GM12872 (cell line): ENCODE measurements at regions not wholly inside any gene's neighbourhood (a gene's known extent, or its start where the extent isn't known, plus 50 kb on each side); places are given as distances from the start of the nearest gene placed in this dataset.

Source experiments
- TF ChIP-seq, protein P1 (sequence below): IDR thresholded peaks from 3 replicates; pipeline ENCODE4 v1.5.1; 2011; ENCODE audit warnings: low read depth, mild to moderate bottlenecking, low read length, moderate library complexity; ENCODE audit not compliant: insufficient read depth

DNA sequence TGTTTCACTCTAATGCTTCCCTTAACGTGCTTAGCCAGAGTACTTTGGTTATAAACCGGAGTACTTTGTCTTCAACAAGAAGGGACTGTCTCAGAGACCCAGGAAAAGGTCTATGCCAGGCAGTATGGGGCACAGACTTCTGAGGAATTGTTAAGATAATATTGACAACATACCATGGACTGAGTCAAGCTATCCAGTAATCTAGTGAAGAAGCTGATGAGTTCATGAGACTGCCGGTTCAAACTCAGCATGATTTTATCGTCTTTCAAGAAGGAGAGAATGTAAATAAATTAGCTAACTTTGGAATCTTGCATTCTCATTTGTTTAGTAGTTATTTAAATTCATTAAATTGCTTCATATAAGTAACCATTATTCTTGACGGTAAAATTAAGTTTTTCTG lies 546.1 kb downstream of the PPP4R3C start:
- TF ChIP-seq, protein P1, sequence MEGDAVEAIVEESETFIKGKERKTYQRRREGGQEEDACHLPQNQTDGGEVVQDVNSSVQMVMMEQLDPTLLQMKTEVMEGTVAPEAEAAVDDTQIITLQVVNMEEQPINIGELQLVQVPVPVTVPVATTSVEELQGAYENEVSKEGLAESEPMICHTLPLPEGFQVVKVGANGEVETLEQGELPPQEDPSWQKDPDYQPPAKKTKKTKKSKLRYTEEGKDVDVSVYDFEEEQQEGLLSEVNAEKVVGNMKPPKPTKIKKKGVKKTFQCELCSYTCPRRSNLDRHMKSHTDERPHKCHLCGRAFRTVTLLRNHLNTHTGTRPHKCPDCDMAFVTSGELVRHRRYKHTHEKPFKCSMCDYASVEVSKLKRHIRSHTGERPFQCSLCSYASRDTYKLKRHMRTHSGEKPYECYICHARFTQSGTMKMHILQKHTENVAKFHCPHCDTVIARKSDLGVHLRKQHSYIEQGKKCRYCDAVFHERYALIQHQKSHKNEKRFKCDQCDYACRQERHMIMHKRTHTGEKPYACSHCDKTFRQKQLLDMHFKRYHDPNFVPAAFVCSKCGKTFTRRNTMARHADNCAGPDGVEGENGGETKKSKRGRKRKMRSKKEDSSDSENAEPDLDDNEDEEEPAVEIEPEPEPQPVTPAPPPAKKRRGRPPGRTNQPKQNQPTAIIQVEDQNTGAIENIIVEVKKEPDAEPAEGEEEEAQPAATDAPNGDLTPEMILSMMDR: no peak

DNA sequence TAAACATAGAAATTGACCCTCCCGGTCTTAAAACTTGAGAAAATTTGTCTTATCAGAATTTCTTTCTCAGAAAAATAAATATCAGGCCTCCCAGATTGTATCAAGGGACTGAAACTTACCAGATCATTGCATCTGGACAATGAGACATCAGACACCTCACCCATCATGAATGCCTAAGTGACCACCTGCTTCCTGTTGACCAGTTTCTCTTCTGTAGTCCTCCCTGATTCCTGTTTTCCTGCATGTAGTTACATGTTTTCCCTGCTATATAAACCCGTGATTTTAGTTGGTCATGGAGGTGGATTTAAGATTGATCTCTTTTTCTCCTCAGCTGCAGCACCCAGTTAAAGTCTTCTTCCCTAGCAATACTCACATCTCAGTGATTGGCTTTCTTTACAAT lies 548.1 kb downstream of the PPP4R3C start:
- TF ChIP-seq, protein P1: no peak

DNA sequence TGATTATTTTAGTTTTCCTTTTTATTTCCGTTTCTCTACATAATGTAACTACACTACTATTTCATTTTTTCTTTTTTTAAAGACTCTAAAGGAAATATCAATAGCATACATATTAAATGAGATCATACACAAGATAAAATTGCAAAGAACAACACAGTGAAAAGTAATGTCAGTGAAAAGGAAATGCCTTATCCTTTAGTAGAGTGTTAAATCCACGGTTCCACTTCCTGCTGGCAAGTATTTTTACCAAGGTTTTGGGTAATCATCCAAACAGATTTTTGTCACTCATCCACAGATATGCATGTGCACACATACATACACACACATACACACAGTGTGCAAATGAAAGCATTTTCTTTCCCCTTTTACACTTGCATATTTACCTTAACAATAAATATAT lies 548.9 kb downstream of the PPP4R3C start:
- TF ChIP-seq, protein P1: no peak

DNA sequence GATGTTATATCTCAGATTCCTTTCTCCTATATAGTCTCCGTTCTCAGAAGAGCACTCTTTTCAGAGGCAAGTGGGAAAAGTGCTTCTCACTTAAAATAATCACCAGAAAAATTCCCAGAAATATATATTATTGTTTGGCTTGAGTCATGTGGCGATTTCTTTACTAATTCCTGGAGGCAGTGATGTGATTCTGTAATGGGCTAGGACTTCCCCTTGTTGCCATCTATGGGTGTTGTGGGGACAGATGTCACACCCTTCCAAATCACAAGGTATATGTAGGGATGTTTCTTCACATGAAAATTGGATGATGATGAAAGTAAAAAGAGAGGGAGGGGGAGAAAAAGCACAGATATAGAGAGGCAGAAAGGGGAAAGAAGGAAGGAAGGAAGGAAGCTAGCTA lies 553.4 kb downstream of the PPP4R3C start:
- TF ChIP-seq, protein P1: no peak

DNA sequence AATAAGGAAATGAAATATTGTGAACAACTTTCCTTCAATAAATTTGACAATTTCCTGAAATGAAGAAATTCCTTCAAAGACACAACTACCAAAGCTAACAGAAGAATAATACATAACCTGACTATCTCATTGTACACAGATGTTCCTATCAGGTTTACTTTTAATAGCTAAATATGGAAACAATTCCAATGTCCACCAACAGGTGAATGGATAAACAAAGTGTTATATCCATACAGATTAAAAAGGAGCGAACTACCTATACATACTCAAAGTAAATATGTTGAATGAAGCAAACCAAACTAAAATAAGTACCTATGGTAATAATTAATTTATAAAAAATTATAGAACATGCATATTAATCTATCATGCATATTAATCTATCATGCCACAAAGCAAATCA lies 554.9 kb downstream of the PPP4R3C start:
- TF ChIP-seq, protein P1: no peak

DNA sequence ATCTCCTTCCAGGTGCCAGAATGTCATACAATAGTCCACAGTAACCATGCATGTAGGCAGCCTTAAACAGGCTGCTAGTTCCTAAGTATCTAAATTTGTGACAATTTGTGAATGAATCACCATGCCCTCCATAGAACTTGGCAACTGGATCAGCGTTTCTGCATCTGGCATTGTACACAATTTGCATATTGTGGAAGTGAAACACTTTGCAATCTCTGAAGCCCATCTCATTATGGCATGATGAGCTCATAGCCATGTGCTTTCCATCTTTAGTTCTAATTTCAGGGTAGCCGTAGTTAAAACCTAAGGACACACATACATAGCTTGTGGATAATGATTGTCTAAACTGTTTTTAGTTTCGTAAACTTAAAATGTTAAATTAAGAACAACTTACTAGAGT lies 573.6 kb downstream of the PPP4R3C start:
- TF ChIP-seq, protein P1: no peak

DNA sequence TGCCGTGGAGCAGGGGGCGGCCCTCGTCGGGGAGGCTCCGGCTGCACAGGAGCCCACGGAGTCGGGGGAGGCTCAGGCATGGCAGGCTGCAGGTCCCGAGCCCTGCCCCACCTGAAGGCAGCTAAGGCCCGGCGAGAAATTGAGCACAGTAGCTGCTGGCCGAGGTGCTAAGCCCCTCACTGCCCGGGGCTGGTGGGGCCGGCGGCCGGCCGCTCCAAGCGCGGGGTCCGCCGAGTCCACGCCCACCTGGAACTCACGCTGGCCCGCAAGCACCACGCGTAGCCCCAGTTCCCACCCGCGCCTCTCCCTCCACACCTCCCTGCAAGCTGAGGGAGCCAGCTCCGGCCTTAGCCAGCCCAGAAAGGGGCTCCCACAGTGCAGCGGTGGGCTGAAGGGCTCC lies 589.4 kb downstream of the PPP4R3C start:
- TF ChIP-seq, protein P1: no peak

DNA sequence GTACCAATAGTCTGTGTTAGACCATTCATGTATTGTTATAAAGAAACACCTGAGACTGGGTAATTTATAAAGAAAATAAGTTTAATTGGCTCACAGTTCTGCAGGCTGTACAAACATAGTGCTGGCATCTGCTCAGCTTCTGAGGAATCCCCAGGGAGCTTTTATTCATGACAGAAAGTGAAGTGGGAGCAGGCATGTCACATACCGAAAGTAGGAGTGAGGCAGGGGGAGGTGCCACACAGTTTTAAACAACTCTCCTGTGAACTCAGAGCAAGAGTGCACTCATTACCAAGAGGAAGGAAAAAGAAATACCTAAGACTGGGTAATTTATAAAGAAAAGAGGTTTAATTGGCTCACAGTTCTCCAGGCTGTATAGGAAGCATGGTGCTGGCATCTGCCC lies 591.2 kb downstream of the PPP4R3C start:
- TF ChIP-seq, protein P1: no peak
